HG02943 (cell line): ENCODE measurements at regions not wholly inside any gene's neighbourhood (a gene's known extent, or its start where the extent isn't known, plus 50 kb on each side); places are given as distances from the start of the nearest gene placed in this dataset.

Experiments used
- ATAC-seq: cut with Tn5 transposase; IDR thresholded peaks from one replicate; pipeline ENCODE4 v1.9.1; 2021; ENCODE audit warnings: mild to moderate bottlenecking, low read depth, moderate library complexity; ENCODE audit not compliant: unreplicated experiment

DNA sequence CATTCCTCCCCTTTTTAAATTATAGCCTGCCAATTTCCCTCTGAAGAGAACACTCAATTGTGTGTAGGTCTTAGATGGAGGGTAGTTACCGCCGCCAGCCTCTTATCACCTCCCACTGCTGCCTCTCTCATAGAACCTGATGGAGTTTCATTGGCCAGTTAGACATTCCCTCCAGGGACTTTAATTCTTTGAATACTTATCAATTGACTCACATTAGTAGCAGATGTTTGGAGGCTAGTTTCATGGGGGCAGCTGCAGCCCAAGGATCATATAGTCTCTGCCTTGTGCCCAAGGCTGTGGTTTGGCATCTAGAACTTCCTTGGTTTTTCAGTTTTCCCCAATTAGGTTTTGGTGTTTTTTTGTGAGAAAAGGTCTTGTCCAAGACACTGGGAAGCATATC lies 318.9 kb upstream of the HTR2A start:
- no peak for ATAC-seq

DNA sequence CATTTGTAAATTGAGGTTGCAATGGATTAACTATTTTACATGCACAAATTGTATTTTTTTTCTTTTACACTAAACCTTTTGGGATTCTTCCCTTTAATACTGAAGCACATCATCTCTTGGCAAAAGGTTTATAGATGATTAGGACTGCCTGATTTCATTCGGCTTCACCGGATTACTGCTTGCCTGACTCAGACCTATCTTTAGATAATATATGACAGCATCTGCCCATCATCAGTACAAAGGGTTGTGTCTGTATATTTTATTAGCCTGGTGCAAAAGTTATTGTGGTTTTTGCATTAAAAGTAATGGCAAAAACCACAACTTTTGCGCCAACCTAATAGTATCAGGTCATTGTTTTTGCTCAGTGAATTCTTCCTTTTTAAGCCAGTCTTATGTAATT lies 316.2 kb upstream of the HTR2A start:
- ATAC-seq: no peak

DNA sequence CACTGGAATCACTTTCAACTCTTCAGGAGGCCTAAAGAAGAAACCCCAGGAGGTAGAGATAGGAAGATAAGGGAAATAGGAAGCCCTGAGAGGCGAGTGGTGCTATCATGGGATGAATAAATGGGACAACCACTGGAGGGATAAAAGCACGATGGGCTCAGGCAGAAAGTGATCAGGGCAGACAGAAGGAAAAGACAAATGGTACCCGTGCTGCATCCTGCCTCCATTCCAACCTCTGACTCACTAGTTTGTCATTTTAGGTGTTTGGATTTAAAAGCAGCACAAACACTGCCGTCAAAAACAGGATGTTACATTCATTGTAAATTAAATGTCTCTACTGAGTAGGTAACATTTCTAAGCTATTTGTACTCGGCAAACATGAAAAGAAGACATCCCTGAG lies 314.3 kb upstream of the HTR2A start:
- ATAC-seq: no peak

DNA sequence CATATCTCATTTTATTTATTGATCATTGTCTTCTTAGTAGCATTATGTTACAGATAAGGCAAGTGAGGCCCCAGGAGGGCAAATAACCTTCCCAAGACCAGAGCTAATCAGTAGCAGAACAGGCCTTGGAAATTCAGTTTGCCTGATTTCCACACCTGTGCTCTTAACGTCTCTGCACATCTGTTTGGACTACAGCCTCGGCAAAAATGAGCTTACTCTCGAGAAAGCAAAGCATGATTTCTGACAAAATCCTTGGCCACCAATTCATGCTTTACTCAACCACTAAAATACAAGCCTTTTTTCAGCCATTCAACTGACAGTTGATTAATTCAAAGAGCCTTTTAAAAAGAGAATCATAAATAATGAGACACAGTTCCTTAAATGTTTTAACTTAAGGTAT lies 309.3 kb upstream of the HTR2A start:
- ATAC-seq: no peak

DNA sequence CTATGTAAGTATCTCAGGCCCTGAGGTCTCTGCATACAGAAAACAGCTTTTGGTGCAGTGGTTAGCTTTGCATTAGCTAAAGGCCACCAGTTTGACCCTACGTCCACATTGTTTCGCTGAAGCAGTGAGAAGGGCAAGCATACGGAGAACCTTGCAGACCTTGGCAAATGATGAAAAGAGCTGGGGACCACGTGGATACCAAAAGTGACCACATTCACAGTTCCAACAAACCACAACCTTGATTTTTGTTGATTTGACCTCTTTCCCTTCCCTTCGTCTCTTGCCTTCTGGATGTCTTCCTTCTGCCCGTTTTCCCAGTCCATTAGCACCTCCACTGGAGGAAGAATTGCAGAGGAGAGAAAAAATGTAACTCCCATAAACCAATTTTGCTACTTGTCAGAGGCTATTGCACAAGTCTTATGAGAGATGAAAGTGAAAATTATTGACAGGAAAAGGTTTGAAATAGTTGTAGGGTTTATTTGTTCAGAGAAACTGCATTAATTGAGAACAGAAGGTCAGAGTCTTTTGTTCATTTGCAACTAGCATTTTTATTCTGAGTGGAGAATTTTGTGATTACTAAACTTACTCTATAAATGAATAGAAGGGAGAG lies 293.9 kb upstream of the HTR2A start:
- ATAC-seq: no peak

DNA sequence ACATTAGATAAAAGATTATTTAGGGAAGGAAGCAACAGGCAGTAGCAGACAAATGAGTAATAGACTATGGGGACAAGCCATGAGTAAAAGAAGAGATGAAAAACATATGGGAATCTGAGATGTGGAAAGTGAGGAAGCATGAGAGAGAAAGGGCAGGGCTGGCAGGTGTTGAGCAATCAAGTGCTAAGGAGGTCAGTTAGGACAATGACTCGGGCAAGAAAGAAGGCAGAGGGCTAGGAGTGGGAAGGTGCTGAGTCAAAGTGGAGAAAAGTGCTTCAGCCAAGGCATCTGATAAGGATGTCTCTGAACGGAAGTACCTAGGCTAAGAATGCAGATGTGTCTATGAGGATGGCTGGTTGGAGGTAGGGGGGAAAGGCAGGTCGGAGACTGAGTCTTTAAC lies 291.9 kb upstream of the HTR2A start:
- no peak for ATAC-seq

DNA sequence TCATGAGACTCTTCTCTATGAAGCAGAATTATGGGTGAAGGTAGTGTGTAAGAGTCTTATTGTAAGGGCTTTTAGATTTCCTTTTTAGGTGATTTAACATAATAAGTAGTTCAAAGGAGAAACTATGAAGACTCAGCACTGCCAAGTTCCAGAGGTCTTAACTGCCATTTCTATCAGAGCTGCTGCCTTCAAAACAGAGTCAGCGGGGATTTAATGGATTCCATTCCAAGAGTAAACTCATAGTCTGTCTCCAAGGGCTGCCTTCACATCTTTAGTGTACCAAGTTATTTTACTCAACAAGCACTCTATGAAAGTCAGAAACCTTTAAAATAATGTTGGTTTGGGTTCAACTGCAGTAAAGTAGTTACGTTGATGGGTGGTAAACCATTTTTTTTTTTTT lies 289.6 kb upstream of the HTR2A start:
- ATAC-seq: no peak

DNA sequence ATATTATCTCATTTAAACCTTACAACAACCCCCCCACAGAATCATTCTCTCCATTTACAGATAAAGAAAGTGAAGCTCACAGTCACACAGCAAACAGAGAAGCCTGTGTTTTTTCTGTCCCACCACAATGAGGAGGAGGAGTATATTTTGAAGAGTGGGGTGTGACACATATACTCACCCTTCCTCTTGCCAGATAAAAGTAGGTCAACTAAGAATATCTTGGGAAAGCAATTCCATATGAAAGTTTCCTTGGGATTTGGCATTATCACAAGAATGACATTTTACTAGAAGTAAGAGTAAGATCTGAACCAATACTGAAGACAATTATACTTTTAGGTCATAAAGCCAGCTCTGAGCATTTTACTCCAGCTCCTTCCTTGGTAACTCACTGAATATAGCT lies 287.5 kb upstream of the HTR2A start:
- ATAC-seq: no peak

DNA sequence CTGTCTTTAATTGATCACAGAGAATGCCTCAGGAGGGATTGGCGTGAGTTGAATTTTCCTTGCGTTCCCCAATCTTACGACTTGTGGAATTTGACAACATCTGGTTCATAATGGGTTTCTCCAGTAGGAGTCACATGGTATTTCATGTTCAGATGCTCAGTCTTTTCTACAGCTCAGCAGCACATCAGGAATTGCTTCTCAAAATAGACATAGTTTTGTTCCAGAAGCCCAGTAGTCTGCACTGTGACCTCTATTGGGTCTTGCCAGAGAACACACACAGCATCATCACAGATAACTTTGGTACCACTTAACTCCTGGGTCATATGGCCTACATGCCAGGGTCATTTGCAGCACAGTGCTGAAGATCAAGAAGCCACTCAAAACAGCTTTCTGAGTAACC lies 282.5 kb upstream of the HTR2A start:
- no peak for ATAC-seq

DNA sequence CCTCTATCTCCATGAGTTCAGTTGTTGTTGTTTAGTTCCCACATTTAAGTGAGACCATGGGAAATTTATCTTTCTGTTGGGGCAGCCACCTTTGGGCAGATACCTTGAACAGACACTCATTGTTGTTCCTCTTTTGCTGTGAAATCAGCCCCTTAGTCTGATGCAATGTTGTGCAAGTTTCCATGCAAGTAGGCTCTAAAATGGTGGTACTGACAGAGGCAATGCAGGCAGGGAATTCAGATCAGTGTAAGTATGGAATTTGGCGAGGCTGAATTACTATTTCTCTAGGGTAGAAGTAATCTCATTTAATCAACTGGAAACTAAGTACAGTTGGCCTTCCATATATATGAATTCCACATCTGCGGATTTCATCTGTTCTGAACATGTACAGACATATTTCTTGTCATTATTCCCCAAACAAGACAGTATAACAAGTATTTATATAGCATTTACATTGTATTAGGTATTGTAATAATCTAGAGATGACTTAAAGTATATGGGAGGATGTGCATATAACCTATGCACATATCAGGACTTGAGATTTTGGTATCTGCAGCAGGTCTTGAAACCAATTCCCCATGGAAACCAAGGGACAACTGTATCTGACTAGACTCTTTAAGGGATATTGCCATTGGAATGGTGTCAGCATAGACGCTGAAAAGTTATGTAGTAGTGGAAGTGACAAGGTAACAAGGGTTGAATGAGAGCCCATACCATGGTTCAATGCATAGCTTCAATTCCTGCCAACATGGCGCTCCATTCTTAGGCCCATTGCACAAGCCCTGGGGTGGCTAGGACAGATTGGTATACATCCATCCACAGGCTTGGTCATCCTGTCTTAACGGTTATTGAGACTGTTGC lies 281.5 kb upstream of the HTR2A start:
- no peak for ATAC-seq

DNA sequence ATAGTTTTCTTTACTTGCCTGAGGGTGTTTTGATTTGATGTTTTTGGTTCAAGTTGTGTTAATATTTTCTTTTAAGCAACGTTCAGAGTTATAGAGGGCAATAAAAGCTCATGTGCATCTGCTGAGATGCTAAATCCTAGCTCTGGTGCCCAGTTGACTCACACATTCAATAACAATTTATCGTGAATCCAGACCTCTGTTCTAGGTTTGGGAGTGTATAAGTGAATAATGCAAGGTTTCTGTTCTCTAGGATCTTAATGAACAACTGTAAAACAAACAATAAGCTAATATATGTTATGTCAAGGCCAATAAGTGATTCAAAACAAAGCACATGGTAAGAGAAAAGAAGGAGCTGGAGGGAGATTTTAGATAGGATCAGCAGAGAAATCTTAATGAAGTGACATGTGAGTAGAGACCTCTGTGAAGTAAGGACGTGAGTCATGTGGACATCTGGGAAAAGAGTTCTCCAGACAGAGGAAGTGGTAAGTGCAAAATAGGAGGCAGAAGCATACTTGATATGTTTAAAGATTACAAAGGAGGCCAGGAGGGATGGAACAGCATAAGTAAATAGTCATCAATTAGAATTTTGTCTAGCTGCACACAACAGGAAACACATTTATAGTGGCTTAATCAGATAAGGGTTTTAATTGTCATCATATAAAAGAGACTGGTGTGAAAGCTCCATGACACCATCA lies 278.5 kb upstream of the HTR2A start:
- no peak for ATAC-seq

DNA sequence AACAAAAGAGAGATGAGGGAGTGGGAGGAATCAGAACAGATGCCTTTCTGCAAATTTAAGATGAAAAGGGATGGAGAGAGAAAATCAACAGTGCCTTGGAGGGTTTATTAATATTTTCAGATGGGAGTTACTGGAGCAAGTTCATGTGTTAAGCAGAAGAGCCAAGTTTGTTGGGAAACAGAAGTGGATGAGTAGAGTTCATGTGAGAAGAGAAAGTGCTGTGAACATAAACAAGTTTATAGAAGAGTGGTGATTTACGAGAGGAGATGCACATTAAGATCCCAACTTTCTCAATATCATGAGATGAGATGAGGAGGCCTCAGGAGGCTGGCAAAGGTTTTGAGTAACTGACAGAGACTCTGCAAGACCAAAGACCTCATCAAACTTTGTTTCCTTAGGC lies 274.1 kb upstream of the HTR2A start:
- no peak for ATAC-seq

DNA sequence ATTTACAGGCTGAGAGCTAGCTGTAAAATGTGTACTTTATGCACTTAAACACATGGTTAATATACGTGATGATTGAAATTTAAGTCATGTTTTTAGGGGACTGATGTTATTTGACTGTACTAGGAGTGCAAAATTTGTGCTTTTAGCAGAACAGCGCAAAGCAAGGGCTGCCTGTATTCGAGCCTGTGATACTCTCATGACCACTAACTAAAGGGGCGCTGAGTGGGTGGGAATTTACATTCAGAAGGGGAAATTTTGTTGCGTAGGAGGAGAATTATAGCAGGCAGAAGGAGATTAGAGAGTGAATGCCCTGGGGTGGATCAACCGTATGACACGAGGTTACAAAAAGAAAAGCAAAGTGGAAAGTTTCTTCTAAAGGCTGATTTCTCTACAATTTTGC lies 271.8 kb upstream of the HTR2A start:
- no peak for ATAC-seq

DNA sequence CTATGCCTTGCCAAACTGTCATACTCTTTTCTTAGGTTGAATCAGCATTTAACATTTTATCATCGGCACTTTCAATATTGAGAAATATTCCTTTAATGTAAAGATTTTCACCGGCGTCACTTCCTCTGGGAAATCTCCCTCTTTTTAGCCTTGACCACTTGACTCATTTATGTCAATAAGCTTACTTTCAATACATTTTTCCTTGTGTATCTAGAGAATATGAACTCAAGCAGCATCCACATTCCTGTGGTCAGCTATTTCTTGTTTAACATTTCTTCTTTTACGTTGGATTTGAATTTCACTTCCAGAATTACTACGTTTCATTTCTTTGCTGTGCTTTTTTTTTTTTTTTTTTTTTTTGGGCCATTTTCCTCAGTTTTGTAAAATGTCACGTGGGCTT lies 271.2 kb upstream of the HTR2A start:
- no peak for ATAC-seq

DNA sequence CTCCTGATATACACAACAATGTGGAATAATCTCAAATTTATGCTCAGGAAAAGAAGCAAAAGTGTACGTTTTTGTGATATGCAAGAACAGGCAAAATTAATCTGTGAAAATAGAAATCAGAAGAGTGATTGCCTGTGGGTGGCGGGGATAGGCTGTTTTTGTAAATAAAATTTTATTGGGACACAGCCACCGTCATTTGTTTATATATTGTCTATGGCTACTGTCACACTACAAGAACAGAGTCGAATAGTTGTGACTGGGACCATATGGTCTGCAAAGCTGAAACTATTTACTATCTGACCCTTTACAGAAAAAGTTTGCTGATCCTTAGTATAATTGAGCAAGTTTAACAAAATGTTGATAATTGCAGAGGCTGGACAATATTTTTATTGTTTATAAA lies 269.5 kb upstream of the HTR2A start:
- ATAC-seq: no peak

DNA sequence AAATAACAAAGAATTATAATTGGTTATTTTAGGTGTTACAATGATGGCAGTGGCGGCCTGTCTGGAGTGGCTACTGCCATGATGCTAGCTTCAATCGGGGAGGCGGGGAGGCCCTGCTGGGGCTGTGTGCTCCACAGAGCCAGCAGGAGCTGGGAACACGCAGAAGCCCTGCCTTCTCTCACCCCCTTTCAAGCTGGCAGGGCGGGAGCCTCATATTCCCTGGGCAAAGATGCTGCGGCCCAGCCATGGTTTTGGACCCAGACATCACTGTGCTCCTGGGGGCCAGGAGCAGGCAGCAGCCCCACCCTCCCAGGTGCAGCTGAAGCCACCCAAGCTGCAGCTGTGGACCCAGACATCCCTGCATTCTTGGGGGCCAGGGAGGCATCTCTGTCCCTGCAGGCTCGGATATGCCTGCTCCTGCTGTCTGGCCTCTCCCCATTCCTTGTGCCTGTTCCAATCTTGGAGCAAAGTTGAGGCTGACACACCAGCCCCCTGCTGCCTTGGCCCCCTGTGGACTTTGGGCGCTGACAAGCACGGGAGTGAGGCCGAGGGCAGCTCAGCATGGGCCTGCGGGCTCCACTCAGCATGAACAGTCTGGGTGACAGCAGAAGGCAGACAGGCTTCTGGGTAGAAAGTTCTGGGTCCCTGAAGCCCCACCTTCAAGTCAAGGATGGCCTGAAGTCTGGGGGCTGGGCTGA lies 263.1 kb upstream of the HTR2A start:
- no peak for ATAC-seq

DNA sequence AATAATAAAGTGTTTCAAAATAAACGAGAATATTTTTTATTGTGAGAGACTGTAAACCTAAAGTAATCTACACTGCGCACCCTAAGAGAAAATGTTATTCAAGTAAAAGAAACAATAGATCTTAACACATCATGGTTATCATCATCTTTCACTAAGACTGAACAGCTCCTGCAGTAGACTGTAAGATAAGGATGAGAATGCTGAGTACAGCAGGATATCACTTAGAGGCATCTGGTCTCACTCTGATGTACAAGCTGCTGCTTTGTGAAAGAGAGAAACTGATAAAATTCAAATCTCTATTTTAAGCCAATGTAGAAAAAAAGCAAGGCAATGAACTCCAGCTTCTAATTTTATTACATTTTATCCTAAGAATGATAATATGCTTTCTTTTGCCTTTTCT lies 261.7 kb upstream of the HTR2A start:
- no peak for ATAC-seq

DNA sequence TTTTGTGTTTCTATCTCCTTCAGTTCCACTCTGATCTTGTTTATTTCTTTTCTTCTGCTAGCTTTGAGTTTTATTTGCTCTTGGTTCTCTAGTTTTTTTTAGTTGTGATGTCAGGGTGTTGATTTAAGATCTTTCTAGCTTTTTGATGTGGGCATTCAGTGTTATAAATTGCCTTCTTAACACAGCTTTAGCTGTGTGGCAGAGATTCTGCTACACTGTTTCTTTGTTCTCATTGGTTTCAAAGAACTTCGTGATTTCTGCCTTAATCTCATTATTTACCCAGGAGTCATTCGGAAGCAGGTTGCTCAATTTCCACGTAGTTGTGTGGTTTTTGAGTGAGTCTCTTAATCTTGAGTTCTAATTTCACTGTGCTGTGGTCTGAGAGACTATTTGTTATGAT lies 251.7 kb upstream of the HTR2A start:
- ATAC-seq: no peak

DNA sequence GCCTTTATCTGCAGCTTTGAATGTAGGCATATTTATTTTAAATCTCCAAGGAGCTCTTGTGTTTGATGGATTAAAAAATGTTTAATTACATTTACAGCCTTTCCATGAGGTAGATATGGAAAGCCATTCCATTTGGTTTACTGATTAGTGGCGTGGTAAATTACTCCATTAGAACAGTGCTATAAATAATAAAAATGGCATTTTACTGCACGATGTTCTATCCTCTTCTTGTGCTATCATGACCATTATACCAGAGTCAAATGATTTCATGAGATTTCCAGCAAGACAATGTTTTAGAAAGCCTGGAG lies 250.9 kb upstream of the HTR2A start:
- no peak for ATAC-seq

DNA sequence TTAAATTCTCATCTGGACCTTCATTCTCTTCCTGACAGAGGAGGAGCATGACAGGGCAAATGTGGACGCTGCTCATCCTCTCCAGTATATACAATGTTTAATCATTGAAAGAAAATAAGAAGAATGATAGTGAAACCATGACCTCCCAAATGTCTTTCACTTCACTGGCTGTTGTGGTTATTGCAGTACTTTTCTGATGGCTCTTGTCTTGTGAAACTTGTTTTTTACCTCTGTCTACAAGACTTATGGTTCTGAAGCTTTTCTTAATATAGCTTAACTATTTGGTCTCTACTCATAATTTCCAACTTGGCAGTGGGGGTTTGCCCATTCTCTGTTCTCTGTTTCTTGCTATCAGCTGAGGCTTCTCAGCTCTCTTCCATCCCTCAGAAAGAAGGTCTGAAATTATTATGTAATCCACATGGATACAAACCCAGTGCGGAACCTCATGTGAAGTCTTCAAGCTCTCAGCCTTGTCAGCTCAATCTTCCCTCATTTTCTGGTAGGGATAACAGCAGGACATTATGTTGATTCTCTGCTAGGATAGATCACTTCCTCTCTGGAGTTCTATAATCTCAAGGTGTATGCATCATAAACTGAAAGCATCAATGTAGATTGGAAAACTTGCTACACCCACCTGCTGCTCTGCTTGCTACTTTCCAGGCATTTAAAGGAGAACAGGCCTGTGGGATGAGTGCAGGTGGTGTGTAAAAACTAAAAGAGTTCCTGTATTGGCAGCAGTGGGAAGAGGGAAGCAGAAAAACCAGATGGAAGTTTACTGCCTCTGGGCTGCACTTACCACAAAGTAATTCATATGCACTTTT lies 250.3 kb upstream of the HTR2A start:
- ATAC-seq: peak; percentile 98

DNA sequence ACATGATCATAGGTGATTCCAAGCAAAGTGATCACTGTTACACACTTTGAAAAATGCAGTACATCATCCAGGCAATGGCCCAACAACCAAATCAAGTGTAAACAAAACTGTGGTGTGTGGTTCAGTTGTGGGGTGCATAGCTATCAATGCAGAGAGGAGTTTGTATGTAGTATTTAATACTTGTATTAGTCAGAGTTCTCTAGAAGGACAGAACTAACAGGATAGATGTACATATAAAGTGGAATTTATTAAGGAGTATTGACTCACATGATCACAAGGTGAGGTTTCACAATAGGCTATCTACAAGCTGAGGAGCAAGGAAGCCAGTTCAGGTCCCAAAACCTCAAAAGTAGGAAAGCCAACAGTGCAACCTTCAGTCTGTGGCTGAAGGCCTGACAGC lies 249.3 kb upstream of the HTR2A start:
- no peak for ATAC-seq
